ENCODE measurements at regions not wholly inside any gene's neighbourhood (a gene's known extent, or its start where the extent isn't known, plus 50 kb on each side); places are given as distances from the start of the nearest gene placed in this dataset.

DNA sequence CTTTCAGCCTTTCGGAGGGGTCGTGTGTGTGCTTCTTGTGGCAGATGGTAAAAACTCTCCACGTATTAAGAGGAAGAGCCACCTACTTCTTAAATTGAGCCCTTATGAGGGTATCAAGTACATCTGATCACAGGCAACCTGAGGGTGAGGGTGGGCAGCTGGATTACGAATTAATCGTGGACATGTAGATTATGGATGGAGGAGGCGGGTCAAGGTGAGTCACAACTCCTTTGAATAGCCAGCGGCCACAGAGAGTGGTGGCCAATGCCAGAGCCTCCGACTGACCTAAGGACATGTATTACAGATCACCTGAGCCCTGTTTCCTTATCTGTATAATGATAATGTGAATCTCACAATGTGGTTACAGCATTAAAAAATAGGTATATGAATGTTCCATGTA lies 1083.9 kb downstream of the SORCS3 start:
- TF ChIP-seq, protein P1, sequence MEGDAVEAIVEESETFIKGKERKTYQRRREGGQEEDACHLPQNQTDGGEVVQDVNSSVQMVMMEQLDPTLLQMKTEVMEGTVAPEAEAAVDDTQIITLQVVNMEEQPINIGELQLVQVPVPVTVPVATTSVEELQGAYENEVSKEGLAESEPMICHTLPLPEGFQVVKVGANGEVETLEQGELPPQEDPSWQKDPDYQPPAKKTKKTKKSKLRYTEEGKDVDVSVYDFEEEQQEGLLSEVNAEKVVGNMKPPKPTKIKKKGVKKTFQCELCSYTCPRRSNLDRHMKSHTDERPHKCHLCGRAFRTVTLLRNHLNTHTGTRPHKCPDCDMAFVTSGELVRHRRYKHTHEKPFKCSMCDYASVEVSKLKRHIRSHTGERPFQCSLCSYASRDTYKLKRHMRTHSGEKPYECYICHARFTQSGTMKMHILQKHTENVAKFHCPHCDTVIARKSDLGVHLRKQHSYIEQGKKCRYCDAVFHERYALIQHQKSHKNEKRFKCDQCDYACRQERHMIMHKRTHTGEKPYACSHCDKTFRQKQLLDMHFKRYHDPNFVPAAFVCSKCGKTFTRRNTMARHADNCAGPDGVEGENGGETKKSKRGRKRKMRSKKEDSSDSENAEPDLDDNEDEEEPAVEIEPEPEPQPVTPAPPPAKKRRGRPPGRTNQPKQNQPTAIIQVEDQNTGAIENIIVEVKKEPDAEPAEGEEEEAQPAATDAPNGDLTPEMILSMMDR (IDR thresholded peaks at IDR 0.05) = no peak
- no peak for TF ChIP-seq POLR2A (IDR thresholded peaks at IDR 0.05)

All from uterus (tissue), 2 donors.